ENCODE measurements at regions not wholly inside any gene's neighbourhood (a gene's known extent, or its start where the extent isn't known, plus 50 kb on each side); places are given as distances from the start of the nearest gene placed in this dataset.
A peak's percentile ranks its signal among the peaks of the same experiment; 100 is the strongest.
"Not testable (repeated sequence)": the region's sequence is repeated elsewhere in the genome, so short reads cannot be mapped to it uniquely, and the experiment has no call there.

DNA sequence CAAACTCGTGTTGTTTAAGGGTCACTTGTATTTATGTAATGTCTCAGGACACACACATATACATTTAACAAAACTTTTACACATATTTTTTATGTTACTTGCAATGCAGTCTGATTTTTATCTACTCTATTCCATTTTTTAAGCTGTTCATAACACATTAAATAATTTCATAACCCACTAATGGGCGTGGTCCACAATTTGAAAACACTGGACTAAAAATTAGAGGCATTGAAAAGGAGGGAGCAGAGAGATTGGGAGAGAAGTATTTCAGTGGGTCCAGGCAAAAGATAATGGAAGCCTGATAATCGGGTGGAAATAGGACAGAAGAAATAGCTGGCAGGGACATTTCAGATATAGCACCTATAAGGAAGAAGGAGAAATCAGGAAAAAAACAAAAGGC is 597.3 kb upstream of the CLINT1 start:
- DNase-seq (ENCODE audit: insufficient read length, low spot score) (no peak), FAIRE-seq (no peak)

DNA sequence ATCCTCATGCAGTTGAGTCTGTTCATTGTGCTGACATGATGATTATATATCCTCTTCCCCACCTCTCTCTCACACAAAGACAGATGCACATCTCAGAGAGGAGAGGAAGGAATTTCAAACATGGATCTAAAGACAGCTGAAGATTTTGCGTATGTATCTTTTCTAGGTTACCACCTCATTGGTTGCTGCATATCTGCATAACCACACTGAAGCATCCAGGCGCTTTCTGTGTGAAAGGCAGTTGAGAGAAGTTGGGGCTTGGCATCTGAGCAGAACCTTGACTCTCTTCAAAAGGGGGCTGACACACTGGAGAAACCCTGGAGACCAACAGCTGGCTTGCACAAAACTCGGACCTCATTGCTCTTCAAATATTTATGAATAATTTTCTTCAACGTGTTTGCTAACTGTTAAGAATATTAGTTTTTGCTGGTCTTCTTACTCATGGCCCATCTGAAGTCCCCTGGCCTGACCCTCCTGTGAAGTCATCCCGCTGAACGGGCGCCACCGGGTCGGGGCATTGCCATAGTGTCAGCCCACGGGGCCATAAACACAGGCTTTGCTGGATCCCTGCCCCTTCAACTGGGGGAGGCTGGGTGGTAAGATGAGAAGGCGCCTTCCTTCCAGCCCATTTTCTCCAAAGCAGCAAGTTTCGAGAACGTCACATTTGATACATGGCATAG is 593.2 kb upstream of the CLINT1 start:
- FAIRE-seq (no peak), DNase-seq (ENCODE audit: insufficient read length, low spot score) (no peak)

GRCh38 chr5:158451203-158451992 is 592.5 kb upstream of the CLINT1 start:
- DNase-seq (ENCODE audit: insufficient read length, low spot score) (no peak), FAIRE-seq (no peak)

DNA sequence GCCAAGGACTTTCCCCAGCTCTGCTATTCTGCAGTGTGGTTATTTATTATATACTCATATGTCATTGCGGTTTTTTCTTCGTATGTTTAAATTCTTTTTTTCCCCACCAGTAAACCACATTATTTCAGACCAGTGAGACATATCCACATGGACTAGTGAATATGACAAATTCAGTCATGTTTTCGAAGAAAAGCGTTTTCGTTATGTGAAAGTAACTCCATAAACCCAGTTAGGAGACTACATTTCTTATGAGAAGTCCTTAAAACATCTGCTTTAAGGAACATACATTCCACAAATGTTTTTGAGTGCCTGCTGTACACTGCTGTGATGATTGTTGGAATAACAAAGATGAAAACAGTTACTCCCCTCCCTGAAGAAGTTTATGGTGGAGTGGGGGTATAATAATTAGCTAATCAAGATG is 591.8 kb upstream of the CLINT1 start:
- no peak for DNase-seq (ENCODE audit: insufficient read length, low spot score)
- no peak for FAIRE-seq

GRCh38 chr5:158446761-158447160 is 587.8 kb upstream of the CLINT1 start:
- not testable (repeated sequence) for FAIRE-seq

DNA sequence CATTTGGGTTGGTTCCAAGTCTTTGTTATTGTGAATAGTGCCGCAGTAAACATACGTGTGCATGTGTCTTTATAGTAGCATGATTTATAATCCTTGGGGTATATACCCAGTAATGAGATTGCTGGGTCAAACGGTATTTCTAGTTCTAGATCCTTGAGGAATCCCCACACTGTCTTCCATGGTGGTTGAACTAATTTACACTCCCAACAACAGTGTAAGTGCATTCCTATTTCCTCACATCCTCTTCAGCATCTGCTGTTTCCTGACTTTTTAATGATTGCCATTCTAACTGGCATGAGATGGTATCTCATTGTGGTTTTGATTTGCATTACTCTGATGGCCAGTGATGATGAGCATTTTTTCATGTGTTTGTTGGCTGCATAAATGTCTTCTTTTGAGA is 580.3 kb upstream of the CLINT1 start:
- FAIRE-seq; DNase-seq (ENCODE audit: insufficient read length, low spot score): not testable (repeated sequence)

More at GRCh38 chr5:158446761-158447160, 587.8 kb upstream of the CLINT1 start:
- not testable (repeated sequence) for DNase-seq (ENCODE audit: insufficient read length, low spot score)

DNA sequence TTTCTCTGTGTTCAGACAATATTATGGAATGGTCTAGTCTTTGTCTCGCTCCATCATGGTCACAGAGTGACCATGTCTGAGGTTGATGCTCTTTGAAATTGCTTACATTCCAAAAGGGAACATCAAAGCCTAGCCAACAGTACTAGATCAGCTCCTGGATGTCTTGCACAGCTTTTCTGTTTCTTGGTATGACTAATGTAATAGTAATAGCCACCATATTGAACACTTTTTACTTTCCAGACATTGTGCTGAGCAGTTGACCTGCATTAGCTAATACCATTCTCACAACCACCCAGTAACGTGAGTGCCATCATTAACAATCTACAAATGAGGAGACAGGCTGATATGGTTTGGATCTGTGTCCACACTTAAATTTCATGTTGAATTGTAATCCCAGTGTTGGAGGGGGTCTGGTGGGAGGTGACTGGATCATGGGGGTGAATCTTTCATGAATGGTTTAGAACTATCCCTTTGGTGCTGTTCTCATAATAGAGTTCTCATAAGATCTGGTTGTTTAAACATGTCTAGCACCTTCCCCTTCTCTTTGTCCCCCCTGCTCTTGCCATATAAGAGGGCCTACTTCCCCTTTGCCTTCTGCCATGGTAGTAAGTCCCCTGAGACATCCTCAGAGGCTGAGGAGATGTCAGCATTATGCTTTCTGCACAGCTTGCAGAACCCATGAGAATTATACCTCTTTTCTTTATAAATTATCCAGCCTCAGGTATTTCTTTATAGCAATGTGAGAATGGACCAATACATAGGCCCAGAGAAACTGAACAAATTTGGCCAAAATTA is 577.5 kb upstream of the CLINT1 start:
- DNase-seq (ENCODE audit: insufficient read length, low spot score) (no peak), FAIRE-seq (no peak)

- FAIRE-seq = no peak
- DNase-seq (ENCODE audit: insufficient read length, low spot score) = peak; percentile 8
These were observed 576.2 kb upstream of the CLINT1 start for GRCh38 chr5:158435161-158435616.

DNA sequence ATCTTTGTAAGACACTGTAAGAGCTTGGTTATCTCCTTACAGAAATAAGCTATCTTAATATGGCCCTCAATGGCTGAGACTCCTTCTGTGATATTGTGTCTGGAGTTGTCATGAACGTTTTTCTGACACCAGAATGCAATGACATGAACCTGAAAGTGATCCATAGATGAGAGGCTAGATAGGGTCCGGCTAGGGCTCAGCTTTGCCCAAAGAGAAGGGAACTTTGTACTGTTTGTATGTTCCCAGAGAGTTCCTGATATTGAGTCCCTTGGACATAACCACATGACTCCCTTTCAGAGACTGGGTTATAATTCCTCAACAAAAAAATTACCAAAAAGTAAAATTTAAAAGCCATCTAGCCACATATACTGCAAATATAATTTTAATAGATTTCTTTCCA is 575.8 kb upstream of the CLINT1 start:
- no peak for FAIRE-seq
- DNase-seq (ENCODE audit: insufficient read length, low spot score) = no peak

DNA sequence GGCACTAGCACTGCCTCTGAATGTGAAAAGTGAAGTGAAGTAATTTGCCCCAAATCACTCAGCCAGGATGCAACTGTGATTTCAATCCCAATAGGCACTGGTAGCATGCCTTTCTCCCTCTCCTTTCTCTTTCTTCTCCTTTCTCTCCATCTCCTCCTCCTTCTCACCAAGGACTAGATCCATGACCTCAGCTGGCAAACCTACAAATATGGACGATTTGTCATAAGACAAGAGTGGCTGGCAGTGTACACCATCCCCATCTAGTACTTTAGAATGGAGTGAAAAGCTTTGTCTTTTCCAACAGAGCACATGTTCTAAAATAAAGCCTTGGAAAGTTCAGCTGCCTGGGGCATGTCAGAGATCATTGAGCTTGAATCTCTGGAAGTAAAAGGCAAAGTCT is 574.7 kb upstream of the CLINT1 start:
- FAIRE-seq (no peak), DNase-seq (ENCODE audit: insufficient read length, low spot score) (no peak)

GRCh38 chr5:158431369-158432029 is 572.6 kb upstream of the CLINT1 start:
- FAIRE-seq = no peak
- DNase-seq (ENCODE audit: insufficient read length, low spot score) = no peak

GRCh38 chr5:158430798-158431167 is 571.8 kb upstream of the CLINT1 start:
- DNase-seq (ENCODE audit: insufficient read length, low spot score) (no peak), FAIRE-seq (no peak)

DNA sequence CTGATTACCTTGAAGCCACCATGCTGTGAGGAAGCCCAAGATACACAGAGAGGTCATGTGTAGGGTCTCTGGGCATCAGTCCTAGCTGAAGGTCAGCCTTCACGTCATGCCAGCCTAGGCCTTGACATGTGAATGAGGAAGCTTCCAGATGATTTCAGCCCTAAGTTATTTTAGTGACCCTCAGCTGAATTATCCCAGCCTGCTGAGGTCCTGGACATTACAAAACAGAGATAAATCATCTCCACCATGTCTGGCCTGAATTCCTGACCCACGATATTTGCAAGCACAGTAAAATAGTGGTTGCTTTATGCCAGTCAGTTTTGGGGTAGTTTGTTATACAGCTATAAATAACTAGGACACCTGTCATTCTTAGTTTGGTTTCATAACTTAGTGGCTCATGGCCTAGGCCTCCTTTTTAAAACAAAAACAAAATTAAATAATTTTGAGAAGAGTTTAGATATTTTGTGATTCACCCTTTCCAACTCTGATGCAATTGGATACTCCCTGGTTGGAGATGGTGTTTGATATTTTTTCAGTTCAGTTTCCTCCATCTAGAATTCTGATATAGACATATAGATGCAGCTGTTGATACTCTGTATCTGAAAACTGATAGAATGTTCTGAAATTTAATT is 571.3 kb upstream of the CLINT1 start:
- FAIRE-seq (no peak), DNase-seq (ENCODE audit: insufficient read length, low spot score) (no peak)

DNA sequence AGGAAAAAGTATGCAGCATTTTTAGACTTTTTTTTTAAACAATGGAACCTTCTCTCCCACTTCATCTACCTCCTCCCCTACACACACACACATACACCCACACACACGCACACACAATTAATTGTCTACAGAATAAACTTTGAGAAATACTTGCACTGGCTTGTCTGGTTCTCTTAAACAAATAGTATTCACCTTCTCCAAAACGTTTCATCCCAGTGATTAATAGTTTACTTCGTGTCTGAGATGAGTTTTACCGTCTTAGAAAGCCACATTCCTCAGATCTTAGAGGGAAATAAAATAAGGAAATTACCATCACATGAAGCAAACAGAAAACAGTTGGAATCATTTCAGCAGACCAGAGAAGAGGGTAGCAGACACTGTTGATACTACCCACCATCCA is 570.6 kb upstream of the CLINT1 start:
- FAIRE-seq = no peak
- no peak for DNase-seq (ENCODE audit: insufficient read length, low spot score)

DNA sequence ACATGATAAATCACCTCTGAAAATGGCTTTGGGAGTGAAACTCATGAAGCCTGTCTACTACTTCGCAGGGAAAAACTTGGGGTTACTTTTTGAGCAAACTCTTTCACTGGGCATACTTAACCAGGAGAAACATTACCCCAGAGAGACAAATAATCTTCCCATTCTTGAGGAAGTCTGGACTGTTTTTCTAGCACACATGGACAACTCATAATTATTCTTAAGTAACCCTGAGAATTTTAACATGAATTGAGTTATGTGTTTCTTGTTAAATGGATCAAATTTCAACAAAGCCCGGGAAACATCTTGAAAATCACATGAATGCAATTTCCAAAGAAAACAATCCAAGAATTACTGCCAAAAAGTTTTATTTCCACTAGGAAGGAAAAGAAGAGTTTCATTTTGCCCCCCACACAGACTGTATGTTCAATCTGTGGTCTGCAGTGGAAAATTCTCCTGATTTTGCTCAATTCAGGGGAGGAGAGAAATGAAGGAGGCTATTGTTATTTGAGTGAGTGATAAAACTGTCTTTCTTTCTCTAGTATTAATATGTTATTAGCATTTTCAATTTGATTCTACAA is 564.8 kb upstream of the CLINT1 start:
- FAIRE-seq = no peak
- no peak for DNase-seq (ENCODE audit: insufficient read length, low spot score)

- DNase-seq (ENCODE audit: insufficient read length, low spot score) (no peak), FAIRE-seq (no peak)
These were observed 563.9 kb upstream of the CLINT1 start for GRCh38 chr5:158422653-158423515.

DNA sequence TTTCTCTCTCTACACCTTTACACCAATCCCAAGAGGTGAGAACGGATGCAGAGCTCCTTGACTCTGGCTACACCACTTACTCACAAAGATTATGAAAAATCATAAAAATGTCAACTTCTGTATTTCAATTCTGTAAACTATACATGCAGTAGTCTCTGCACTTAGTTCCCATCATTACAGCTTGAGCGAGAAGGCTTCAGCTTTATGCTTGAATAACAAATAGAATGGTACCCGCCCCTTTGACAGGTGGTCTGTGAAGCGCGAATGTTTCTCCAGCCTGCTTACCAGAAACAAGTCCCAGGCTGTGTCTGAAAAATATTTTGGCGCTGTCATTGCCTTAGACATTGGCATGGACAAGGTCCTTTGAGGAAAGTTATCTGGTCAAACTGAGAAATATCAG is 562.4 kb upstream of the CLINT1 start:
- FAIRE-seq = no peak

GRCh38 chr5:158419186-158419585 is 560.2 kb upstream of the CLINT1 start:
- DNase-seq (ENCODE audit: insufficient read length, low spot score) (no peak), FAIRE-seq (no peak)

More for the DNA sequence above, 562.4 kb upstream of the CLINT1 start:
- DNase-seq (ENCODE audit: insufficient read length, low spot score) = no peak

- FAIRE-seq = no peak
These were observed 555.8 kb upstream of the CLINT1 start for GRCh38 chr5:158414780-158415179.

More at GRCh38 chr5:158414780-158415179, 555.8 kb upstream of the CLINT1 start:
- DNase-seq (ENCODE audit: insufficient read length, low spot score) = peak; percentile 21
